GM12873 (cell line): ENCODE measurements at regions not wholly inside any gene's neighbourhood (a gene's known extent, or its start where the extent isn't known, plus 50 kb on each side); places are given as distances from the start of the nearest gene placed in this dataset.

ENCODE experiments used
- TF ChIP-seq, protein P1 (sequence below): IDR thresholded peaks from 2 replicates; pipeline ENCODE4 v1.5.1; 2012; ENCODE audit warnings: low read depth, mild to moderate bottlenecking, moderate library complexity, low read length, control low read depth; ENCODE audit not compliant: insufficient read depth; ENCODE audit errors: missing control alignments

- TF ChIP-seq, protein P1, sequence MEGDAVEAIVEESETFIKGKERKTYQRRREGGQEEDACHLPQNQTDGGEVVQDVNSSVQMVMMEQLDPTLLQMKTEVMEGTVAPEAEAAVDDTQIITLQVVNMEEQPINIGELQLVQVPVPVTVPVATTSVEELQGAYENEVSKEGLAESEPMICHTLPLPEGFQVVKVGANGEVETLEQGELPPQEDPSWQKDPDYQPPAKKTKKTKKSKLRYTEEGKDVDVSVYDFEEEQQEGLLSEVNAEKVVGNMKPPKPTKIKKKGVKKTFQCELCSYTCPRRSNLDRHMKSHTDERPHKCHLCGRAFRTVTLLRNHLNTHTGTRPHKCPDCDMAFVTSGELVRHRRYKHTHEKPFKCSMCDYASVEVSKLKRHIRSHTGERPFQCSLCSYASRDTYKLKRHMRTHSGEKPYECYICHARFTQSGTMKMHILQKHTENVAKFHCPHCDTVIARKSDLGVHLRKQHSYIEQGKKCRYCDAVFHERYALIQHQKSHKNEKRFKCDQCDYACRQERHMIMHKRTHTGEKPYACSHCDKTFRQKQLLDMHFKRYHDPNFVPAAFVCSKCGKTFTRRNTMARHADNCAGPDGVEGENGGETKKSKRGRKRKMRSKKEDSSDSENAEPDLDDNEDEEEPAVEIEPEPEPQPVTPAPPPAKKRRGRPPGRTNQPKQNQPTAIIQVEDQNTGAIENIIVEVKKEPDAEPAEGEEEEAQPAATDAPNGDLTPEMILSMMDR: no peak
Observed at GRCh38 chr10:8260645-8261044, 206.2 kb downstream of the GATA3 start.

DNA sequence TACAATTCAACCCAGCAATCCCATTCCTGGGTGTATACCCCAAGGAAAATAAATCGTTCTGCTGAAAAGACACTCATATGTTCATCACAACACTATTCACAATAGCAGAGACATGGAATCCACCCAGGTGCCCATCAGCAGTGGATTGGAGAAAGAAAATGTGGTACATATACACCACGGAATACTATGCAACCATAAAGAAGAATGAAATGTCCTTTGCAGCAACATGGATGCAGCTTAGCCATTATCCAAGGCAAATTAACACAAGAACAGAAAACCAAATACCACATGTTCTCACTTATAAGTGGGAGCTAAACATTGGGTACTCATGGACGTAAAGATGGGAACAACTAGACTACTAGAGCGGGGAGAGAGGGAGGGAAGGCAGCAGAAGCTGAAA, 207.8 kb downstream of the GATA3 start:
- TF ChIP-seq, protein P1: no peak

GRCh38 chr10:8269976-8270375, 215.5 kb downstream of the GATA3 start:
- TF ChIP-seq, protein P1: no peak

- TF ChIP-seq, protein P1: no peak
Observed at GRCh38 chr10:8272794-8273425, 218.4 kb downstream of the GATA3 start.

- TF ChIP-seq, protein P1: no peak
Observed at GRCh38 chr10:8273749-8274148, 219.3 kb downstream of the GATA3 start.

GRCh38 chr10:8275911-8276310, 221.4 kb downstream of the GATA3 start:
- TF ChIP-seq, protein P1: no peak

DNA sequence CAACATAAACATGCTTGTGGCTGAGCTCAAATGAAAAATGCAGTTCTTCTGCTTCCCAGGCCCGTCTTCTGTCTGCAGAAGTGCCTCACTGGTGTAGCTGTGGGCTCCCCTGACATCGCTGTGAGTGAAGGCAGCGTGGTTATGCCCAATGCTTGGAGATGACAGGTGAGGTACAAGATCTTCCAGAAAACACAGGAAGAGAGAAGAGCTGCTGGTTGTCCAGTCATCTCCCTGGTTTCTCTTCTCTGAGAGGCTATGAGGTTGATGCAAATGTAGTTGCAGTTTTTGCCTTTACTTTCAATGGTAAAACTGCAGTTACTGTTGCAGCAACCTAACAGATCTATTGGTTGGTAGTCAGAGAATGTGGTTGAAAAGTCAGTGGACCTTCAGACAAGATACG, 223.6 kb downstream of the GATA3 start:
- TF ChIP-seq, protein P1: no peak

GRCh38 chr10:8279598-8279997, 225.1 kb downstream of the GATA3 start:
- TF ChIP-seq, protein P1: no peak
